ENCODE measurements at regions not wholly inside any gene's neighbourhood (a gene's known extent, or its start where the extent isn't known, plus 50 kb on each side); places are given as distances from the start of the nearest gene placed in this dataset.

- DNase-seq (ENCODE audit: low spot score), result no peak
These were observed 209.7 kb upstream of the SP4 start for GRCh38 chr7:21218155-21218554.

GRCh38 chr7:21221130-21221529 is 206.8 kb upstream of the SP4 start:
- DNase-seq (ENCODE audit: low spot score), result no peak

- no peak for DNase-seq (ENCODE audit: low spot score)
These were observed 189.3 kb upstream of the SP4 start for GRCh38 chr7:21238400-21239116.

DNA sequence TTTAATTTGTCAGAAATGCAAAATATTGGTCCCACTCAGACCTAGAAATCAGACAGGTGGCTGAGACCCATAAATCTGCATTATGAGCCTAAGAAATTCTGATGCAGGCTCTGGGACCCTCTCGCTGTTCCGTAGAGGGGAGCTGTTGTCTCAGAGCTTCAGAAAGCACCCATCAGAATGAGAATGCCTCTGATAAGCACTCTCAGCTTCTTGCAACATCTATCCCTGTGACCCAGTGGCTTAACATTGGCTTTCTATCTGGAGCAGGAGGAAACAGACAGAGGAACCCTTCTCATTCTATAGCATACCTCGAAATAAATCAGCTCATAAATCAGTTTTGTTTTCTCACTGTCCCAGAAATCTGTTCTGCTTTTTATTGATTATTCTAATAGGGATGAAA is 184.6 kb upstream of the SP4 start:
- DNase-seq (ENCODE audit: low spot score), result no peak

DNA sequence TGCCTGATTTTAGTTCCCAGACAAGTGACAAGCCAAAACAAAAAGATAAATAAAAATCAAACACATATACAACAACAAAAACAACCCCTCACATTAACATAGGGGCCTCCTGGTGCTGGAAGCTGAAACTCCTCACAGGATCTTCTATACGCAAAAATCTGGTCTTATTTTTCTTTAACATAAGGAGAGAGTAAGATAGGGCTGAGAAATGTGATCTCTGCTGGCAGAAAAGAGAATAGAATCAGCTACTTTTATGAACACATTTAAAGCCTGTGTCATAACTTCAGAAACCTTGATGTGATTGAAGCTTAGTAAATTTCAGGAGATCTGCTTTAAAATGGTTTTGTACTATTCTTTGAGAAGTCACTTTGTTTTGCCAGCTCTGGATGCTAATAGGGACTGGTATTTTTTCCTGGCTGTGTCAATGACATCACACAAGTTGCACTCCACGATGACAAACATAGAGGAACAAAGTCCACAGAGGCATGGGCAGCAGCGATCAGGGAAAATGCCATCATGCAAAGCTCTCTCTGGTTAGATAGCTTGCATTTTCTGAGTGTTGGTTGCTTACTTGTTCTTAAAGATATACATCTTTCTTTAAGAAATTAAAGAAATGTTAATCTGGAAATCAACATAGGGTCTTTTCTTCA is 176.6 kb upstream of the SP4 start:
- peak; percentile 18 for DNase-seq (ENCODE audit: low spot score)

DNA sequence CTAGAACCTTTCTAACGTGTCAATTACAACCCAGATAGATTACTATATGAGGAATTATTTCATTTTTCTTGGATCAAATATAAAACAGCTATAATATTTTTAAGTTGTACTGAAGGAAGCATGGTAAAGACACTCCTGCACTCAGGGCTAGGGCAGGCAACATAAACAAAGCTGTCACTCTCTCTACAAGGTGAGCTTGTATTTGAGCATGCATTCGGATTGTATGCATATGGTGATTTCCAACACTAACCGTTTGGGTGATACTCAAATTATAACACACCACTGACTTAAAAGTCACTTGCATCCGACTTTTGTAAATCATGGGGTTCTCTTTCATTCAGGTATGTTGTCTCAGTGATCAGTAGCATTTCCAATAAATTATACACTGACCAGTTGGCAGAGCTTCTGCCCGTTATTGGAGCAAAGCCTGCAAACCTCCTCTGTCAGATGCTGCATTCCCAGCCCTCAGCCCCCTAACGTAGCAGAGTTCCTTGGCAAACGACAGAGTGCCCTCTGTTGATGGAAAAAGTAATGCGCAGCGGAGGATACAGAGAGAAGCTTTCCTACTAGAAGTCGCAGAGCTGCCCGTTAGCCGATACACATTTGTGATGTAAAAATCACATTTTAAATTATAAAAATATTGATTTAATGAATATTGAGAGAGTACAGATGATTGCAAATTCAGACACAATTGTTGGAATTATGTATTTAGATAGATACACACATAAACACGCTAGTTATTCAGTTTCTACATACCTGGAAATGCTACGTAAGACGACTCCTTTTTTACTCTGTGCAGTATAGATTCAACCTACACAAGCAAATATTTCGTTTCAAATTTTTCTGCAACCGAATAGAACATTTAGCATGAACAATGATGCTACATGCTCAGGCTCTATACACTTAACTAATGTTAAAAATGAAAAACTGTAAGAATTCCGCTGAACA is 173.9 kb upstream of the SP4 start:
- peak; percentile 67 for DNase-seq (ENCODE audit: low spot score)

DNA sequence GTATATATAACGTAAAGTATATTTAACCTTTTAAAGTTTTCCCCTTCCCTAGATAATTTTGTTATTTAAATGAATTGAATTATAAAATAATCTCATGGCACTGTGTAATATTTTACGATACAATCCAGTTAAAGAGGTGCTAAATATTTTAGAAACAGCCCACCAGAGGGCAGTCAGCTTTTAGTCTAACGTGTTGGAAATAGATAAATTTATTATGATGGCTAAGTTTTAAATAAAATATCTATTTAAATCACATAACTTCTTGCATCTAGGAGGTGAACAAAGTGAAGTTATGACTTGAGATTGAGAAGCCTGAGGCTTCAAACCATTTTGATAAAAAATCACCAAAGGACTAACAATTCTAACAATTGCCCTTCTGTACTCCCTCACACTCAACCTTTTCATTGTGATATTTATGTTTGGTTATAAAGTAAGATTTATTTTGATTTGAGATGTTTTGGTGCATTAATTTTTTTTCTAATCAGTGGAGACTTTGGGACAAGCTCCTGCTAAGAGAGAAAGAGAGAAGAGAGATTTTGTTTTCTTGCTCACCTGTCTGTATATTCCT is 171.5 kb upstream of the SP4 start:
- peak; percentile 42 for DNase-seq (ENCODE audit: low spot score)

- DNase-seq (ENCODE audit: low spot score), result no peak
These were observed 166.9 kb upstream of the SP4 start for GRCh38 chr7:21260939-21261338.

GRCh38 chr7:21261627-21262594 is 166.0 kb upstream of the SP4 start:
- peak; percentile 52 for DNase-seq (ENCODE audit: low spot score)

DNA sequence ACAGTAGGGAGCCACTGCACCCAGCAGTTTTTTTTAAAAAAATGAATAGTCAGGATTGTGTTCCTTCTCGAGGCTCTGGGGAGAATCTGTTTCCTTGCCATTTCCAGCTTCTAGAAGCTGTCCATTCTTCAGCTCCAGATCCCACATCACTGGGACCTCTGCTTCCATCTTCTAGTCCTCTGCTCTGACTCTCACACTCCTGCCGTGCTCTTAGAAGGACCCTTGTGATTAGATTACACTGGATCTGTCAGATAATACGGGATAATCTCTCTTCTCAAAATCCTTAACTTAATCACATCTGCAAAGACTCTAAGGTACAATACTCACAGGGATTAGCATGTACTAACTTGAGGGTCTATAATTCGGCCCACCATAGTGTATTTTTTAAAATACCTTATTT is 158.9 kb upstream of the SP4 start:
- no peak for DNase-seq (ENCODE audit: low spot score)

DNA sequence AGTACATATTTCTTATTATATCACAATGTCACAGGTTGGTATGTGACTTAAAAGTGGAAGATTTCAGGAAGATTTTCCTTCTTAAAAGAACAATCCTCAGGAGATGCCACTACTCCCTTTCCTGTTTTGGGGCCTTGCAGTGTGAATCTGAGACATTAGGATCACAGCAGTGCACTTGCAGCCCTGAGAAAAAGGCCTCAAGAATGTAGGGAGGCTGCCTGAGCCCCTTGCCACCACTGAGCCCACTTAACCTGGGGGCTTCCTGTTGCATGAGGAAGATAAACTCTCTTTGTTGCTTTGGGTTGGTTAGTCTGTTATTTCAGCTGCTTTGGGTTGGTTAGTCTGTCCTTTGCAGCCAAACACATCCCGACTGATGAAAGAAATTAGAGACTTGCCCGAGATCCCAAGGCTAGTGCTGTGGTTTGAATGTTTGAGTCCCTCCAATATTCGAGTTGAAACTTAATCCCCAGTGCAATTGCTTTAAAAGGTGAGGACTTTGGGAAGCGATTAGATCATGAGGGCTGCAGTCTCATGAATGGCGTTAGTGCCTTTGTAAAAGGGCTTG is 151.3 kb upstream of the SP4 start:
- DNase-seq (ENCODE audit: low spot score), result no peak

GRCh38 chr7:21278944-21279343 is 148.9 kb upstream of the SP4 start:
- no peak for DNase-seq (ENCODE audit: low spot score)

- DNase-seq (ENCODE audit: low spot score), result no peak
These were observed 146.7 kb upstream of the SP4 start for GRCh38 chr7:21281193-21281592.

GRCh38 chr7:21293771-21294170 is 134.1 kb upstream of the SP4 start:
- no peak for DNase-seq (ENCODE audit: low spot score)

GRCh38 chr7:21299766-21300165 is 128.1 kb upstream of the SP4 start:
- DNase-seq (ENCODE audit: low spot score), result no peak

- DNase-seq (ENCODE audit: low spot score), result no peak
These were observed 127.2 kb upstream of the SP4 start for GRCh38 chr7:21300692-21301091.

GRCh38 chr7:21304808-21305375 is 123.0 kb upstream of the SP4 start:
- no peak for DNase-seq (ENCODE audit: low spot score)

DNA sequence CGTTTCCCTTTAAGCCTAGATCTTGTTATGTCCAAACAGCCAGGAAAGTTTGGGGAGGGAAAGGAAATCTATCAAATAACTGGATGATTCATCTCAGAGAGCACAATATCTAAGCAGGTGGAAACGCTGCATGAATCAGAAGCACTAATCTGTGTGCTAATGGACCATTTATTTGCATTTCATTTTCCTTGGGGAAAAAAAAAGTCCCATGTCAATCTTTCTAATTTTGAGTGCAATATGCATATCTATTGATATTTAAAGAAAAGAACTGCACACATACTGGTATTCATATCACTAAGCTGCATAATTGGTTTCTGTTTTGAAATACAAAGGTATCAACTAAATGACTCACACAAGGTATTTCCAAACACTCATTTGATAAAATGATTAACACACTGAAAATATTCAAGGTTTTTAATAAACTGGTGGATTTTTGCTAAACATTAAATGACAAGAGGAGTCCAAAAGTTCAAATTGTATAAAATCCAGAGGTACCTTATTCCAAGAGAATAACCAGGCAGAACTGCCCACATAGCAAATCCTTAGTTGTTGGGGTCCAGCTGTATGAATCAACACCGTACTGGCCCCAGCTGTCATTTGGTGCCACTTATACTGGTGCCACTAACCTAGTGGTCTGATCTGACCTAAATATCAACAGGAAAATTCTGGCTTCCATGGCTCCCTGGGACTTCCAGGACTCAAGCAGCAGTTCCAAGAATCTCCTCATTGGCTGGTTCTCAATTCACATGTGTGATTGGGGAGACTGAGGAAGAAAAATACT is 122.2 kb upstream of the SP4 start:
- DNase-seq (ENCODE audit: low spot score), result peak; percentile 50

GRCh38 chr7:21314954-21315353 is 112.9 kb upstream of the SP4 start:
- DNase-seq (ENCODE audit: low spot score), result no peak

Measured in kidney tubule cell (primary cell).